Heart right ventricle (tissue), 16 donors: ENCODE measurements at regions not wholly inside any gene's neighbourhood (a gene's known extent, or its start where the extent isn't known, plus 50 kb on each side); places are given as distances from the start of the nearest gene placed in this dataset.

ENCODE experiments used
- ATAC-seq, 8 donors: fragments of 200-7000 bp; cut with Tn5 transposase; one replicate each; pipeline ENCODE4 v1.9.1; 2020; ENCODE audit warnings: mild to moderate bottlenecking in 8 of 8, moderate library complexity in 8 of 8, moderate number of reproducible peaks in 1 of 8
- DNase-seq, 2 donors: peaks; one replicate each; pipeline ENCODE4 v3.0.0-alpha.2; 2020
- H3K27ac ChIP-seq, 10 donors: fragments of 200-600 bp; sonication (generic) in 2 of 10; one replicate each; pipeline versions ENCODE4 v1.5.0 to v1.8.0; 2020 to 2022; ENCODE audit warnings: mild to moderate bottlenecking in 3 of 10
- H3K27me3 ChIP-seq, 7 donors: fragments of 200-600 bp; one replicate each; pipeline ENCODE4 v1.8.0; 2021 to 2022; ENCODE audit warnings: mild to moderate bottlenecking in 2 of 7
- H3K36me3 ChIP-seq, 9 donors: fragments of 200-600 bp; sonication (generic) in 1 of 9; one replicate each; pipeline versions ENCODE4 v1.5.0 to v1.8.0; 2020 to 2022; ENCODE audit warnings: mild to moderate bottlenecking in 2 of 9
- H3K4me1 ChIP-seq, 9 donors: fragments of 200-600 bp; sonication (generic) in 1 of 9; one replicate each; pipeline versions ENCODE4 v1.5.0 to v1.8.0; 2020 to 2022; ENCODE audit warnings: mild to moderate bottlenecking in 4 of 9
- H3K4me3 ChIP-seq, 10 donors: fragments of 200-600 bp; sonication (generic) in 2 of 10; one replicate each; pipeline versions ENCODE4 v1.5.0 to v1.8.0; 2020 to 2022; ENCODE audit warnings: mild to moderate bottlenecking in 7 of 10, moderate library complexity in 2 of 10
- H3K9me3 ChIP-seq, 11 donors: fragments of 200-600 bp in 10 of 11; sonication (generic) in 2 of 11; one replicate each; pipeline versions ENCODE4 v1.5.0 to v1.8.0; 2013 to 2022; ENCODE audit warnings: mild to moderate bottlenecking in 2 of 11, control low read depth in 1 of 11, moderate library complexity in 1 of 11
- CTCF ChIP-seq, 9 donors: fragments of 200-600 bp; sonication (generic) in 2 of 9; IDR thresholded peaks; one replicate each; pipeline versions ENCODE4 v1.5.0 to v1.8.0; 2021 to 2022; ENCODE audit warnings: antibody characterized with exemption in 9 of 9, mild to moderate bottlenecking in 5 of 9, moderate library complexity in 1 of 9
- WGBS, 2 donors: extraction: QIAGEN DNeasy Blood & Tissue Kit; methylation state at CpG; one replicate each; pipeline ENCODE4 v1.1.7; 2013; ENCODE audit warnings: inconsistent platforms in 1 of 2; 5-methylcytosine and 5-hydroxymethylcytosine counted together
- intact Hi-C, 10 donors: fragments of 100-400 bp; cut with DNase I; formaldehyde crosslinking; loops; one replicate each; pipeline versions ENCODE4 v1.11.1 to v1.14.2; 2022
- donor health status: Arrhythmogenic right ventricular cardiomyopathy.
- donor health status: ischemic (EF 13 %, LVEDD 7.1; RV severe dilation, severe dysfunction).
- donor health status: healthy with polysubstance abuse.
- donor health status: DM: no; HTN: yes; CAD: no.
- donor health status: DM: no; HTN: no; CAD: no.
- donor health status: ischemic (EF 25% LVEDD 6.9; RV normal size, moderate dysfunction).
- donor health status: ischemic (EF 25% LVEDD 5.7; RV mildly dilated, moderate dysfunction).
- donor health status: healthy.
- donor health status: DM: yes; HTN: yes; CAD: no.
- donor health status: Ischemic cardiomyopathy.
- donor health status: ischemic (EF 35%, LVEDD 5.7; RV mildly dilated, moderate dysfunction).
- donor health status: nonischemic (EF 11% LVEDD 7.7; RV severe dilation, severe dysfunction).
- donor health status: DM: yes; HTN: yes; CAD: no.
- donor health status: PGD.
- donor health status: ischemic (EF 29% LVEDD 5.4; RV normal size, mild dysfunction).
- donor health status: nonischemic (EF 23%, LVEDD 6.1; RV moderate dilation, normal function).

- intact Hi-C loops, result no loop called here
- DNase-seq, result no peak
- peaks cover 0 to 12% (median 0%) of the 10 kb centered on the region in 7 donors for H3K27me3 ChIP-seq
- H3K9me3 ChIP-seq, result peaks cover 0 to 5% (median 0%) of the 10 kb centered on the region in 11 donors
- H3K4me3 ChIP-seq, result no peak overlapping the region
- no peak for ATAC-seq
- H3K36me3 ChIP-seq, result no peaks in the 10 kb centered on the region
- TF ChIP-seq CTCF (IDR thresholded peaks at IDR 0.05), result no peak
- H3K4me1 ChIP-seq, result no peaks in the 10 kb centered on the region
- no peak overlapping the region for H3K27ac ChIP-seq
- 71 to 86% methylated on average over 4 of the region's 4 CpGs for WGBS, 2 donors
Observed at GRCh38 chr2:84326831-84327432, 132.1 kb downstream of the SUCLG1 start.

- Histone ChIP-seq H3K4me3 (no peak overlapping the region), H3K4me1 (no peaks in the 10 kb centered on the region), H3K27ac (no peak overlapping the region), H3K9me3 (no peaks in the 10 kb centered on the region), H3K36me3 (no peaks in the 10 kb centered on the region), H3K27me3 (peaks cover 0 to 35% (median 11%) of the 10 kb centered on the region in 7 donors)
- TF ChIP-seq CTCF (IDR thresholded peaks at IDR 0.05), result no peak
- intact Hi-C loops, result no loop called here
- DNase-seq (no peak), ATAC-seq (no peak)
- 62 to 63% methylated on average over 2 of the region's 2 CpGs for WGBS, 2 donors
Observed at GRCh38 chr2:84323890-84324289, 135.2 kb downstream of the SUCLG1 start.

- Histone ChIP-seq H3K36me3 (no peaks in the 10 kb centered on the region), H3K4me3 (no peak overlapping the region), H3K9me3 (no peaks in the 10 kb centered on the region), H3K27me3 (peaks cover 0 to 54% (median 17%) of the 10 kb centered on the region in 7 donors), H3K27ac (no peak overlapping the region), H3K4me1 (no peaks in the 10 kb centered on the region)
- 83 to 87% methylated on average over 2 of the region's 2 CpGs for WGBS, 2 donors
- DNase-seq, result no peak
- no peak for ATAC-seq
- TF ChIP-seq CTCF (IDR thresholded peaks at IDR 0.05), result no peak
- intact Hi-C loops, result no loop called here
Observed at GRCh38 chr2:84320940-84321339, 138.1 kb downstream of the SUCLG1 start.

GRCh38 chr2:84319581-84319980 lies 139.5 kb downstream of the SUCLG1 start:
- TF ChIP-seq CTCF (IDR thresholded peaks at IDR 0.05), result no peak
- ATAC-seq (no peak), DNase-seq (no peak)
- no peaks in the 10 kb centered on the region for H3K9me3 ChIP-seq
- H3K27me3 ChIP-seq, result peaks cover 0 to 59% (median 20%) of the 10 kb centered on the region in 7 donors
- no peak overlapping the region for H3K4me3 ChIP-seq
- 74 to 83% methylated on average over 6 of the region's 6 CpGs for WGBS, 2 donors
- H3K27ac ChIP-seq, result no peak overlapping the region
- intact Hi-C loops, result loop anchor here in 1 of 10 donors (10.0 kb wide), 1 partner anchor 295 kb away; no protein-coding TSS in a partner anchor
- H3K4me1 ChIP-seq, result no peaks in the 10 kb centered on the region
- no peaks in the 10 kb centered on the region for H3K36me3 ChIP-seq
